Neural cell (in vitro differentiated cells): ENCODE measurements at regions not wholly inside any gene's neighbourhood (a gene's known extent, or its start where the extent isn't known, plus 50 kb on each side); places are given as distances from the start of the nearest gene placed in this dataset.

Source experiments
- H2AFZ ChIP-seq: fragments of 200-600, 300-800 bp; sonication (generic), shearing (Covaris generic); 2 replicates; pipeline ENCODE4 v1.6.0; 2014; ENCODE audit warnings: low read depth, mild to moderate bottlenecking, antibody characterized with exemption, low read length, moderate library complexity
- H3F3A ChIP-seq: fragments of 200-600 bp; shearing (Covaris generic); 2 replicates; pipeline ENCODE4 v1.6.1; 2016; ENCODE audit warnings: mild to moderate bottlenecking, moderate library complexity, mixed read lengths, antibody characterized with exemption, low read length; ENCODE audit not compliant: insufficient read depth, poor library complexity, severe bottlenecking
- H3K27ac ChIP-seq: fragments of 200-600, 300-800 bp; sonication (generic), shearing (Covaris generic); 2 replicates; pipeline ENCODE4 v1.5.1; 2014; ENCODE audit warnings: mild to moderate bottlenecking, low read length, moderate library complexity
- H3K27me3 ChIP-seq: fragments of 300-800, 200-600 bp; sonication (generic), shearing (Covaris generic); 2 replicates; pipeline ENCODE4 v1.6.0; 2014; ENCODE audit warnings: mild to moderate bottlenecking, low read depth, low read length, moderate library complexity; ENCODE audit not compliant: insufficient read depth
- H3K36me3 ChIP-seq: fragments of 300-800, 200-600 bp; sonication (generic), shearing (Covaris generic); 2 replicates; pipeline ENCODE4 v1.5.1; 2014; ENCODE audit warnings: mild to moderate bottlenecking, antibody characterized with exemption, low read length, moderate library complexity; ENCODE audit not compliant: insufficient read depth
- H3K4me2 ChIP-seq: fragments of 300-800, 200-600 bp; sonication (generic), shearing (Covaris generic); 2 replicates; pipeline ENCODE4 v1.6.0; 2014; ENCODE audit warnings: mild to moderate bottlenecking, low read length
- H3K4me3 ChIP-seq: fragments of 300-800, 200-600 bp; sonication (generic), shearing (Covaris generic); 2 replicates; pipeline ENCODE4 v1.5.1; 2014; ENCODE audit warnings: mild to moderate bottlenecking, low read length, moderate library complexity
- H3K79me2 ChIP-seq: fragments of 200-600 bp; shearing (Covaris generic); replicated peaks from 2 replicates; pipeline ENCODE4 v1.6.0; 2014; ENCODE audit warnings: mild to moderate bottlenecking, low read length, moderate library complexity; ENCODE audit not compliant: insufficient read depth
- H3K9ac ChIP-seq: fragments of 300-800, 200-600 bp; sonication (generic), shearing (Covaris generic); 2 replicates; pipeline ENCODE4 v1.6.1; 2016; ENCODE audit warnings: mild to moderate bottlenecking, low read length, mixed read lengths
- H3K9me2 ChIP-seq: fragments of 200-600 bp; shearing (Covaris generic); 2 replicates; pipeline ENCODE4 v1.6.1; 2016; ENCODE audit warnings: mild to moderate bottlenecking, low read length, mixed read lengths; ENCODE audit not compliant: insufficient read depth
- H3K9me3 ChIP-seq: fragments of 200-600, 300-800 bp; sonication (generic), shearing (Covaris generic); 2 replicates; pipeline ENCODE4 v1.6.1; 2016; ENCODE audit warnings: mild to moderate bottlenecking, mixed run types, low read length, moderate library complexity, mixed read lengths
- H4K20me1 ChIP-seq: fragments of 200-600 bp; shearing (Covaris generic); 2 replicates; pipeline ENCODE4 v1.6.1; 2016; ENCODE audit warnings: mild to moderate bottlenecking, mixed run types; ENCODE audit not compliant: insufficient read depth
- EP300 ChIP-seq: fragments of 450-650 bp; conservative IDR thresholded peaks from 2 replicates; pipeline ENCODE4 v1.6.1; 2014; ENCODE audit warnings: antibody characterized with exemption, mild to moderate bottlenecking, moderate library complexity; ENCODE audit not compliant: poor library complexity, severe bottlenecking
- EZH2 ChIP-seq: fragments of 200-600, 300-800 bp; shearing (Covaris generic), sonication (generic); IDR thresholded peaks from 2 replicates; pipeline ENCODE4 v1.6.1; 2014; ENCODE audit warnings: antibody characterized with exemption, low read length, borderline replicate concordance, mild to moderate bottlenecking; ENCODE audit not compliant: insufficient read depth, poor library complexity, severe bottlenecking
- MXI1 ChIP-seq: fragments of 450-650 bp; conservative IDR thresholded peaks from 2 replicates; pipeline ENCODE4 v1.6.1; 2014; ENCODE audit warnings: antibody characterized with exemption, mild to moderate bottlenecking; ENCODE audit not compliant: poor library complexity, severe bottlenecking
- POLR2AphosphoS5 ChIP-seq: IDR thresholded peaks from 2 replicates; pipeline ENCODE4 v1.6.1; 2012
- RAD21 ChIP-seq: fragments of 450-650 bp; conservative IDR thresholded peaks from 2 replicates; pipeline ENCODE4 v1.6.1; 2014; ENCODE audit warnings: antibody characterized with exemption, mild to moderate bottlenecking, moderate library complexity
- REST ChIP-seq: IDR thresholded peaks from 2 replicates; pipeline ENCODE4 v1.6.1; 2012; ENCODE audit warnings: borderline replicate concordance
- SMC3 ChIP-seq: fragments of 450-650 bp; conservative IDR thresholded peaks from 2 replicates; pipeline ENCODE4 v1.6.1; 2014; ENCODE audit warnings: antibody characterized with exemption, mild to moderate bottlenecking, moderate library complexity; ENCODE audit not compliant: poor library complexity
- TAF1 ChIP-seq: IDR thresholded peaks from 2 replicates; pipeline ENCODE4 v1.6.1; 2012; ENCODE audit warnings: low read depth
- TF ChIP-seq, protein P1 (sequence below): fragments of 450-650 bp; IDR thresholded peaks from 2 replicates; pipeline ENCODE4 v1.5.1; 2014; ENCODE audit warnings: antibody characterized with exemption, mild to moderate bottlenecking, moderate library complexity; ENCODE audit not compliant: poor library complexity, severe bottlenecking

GRCh38 chr5:61706751-61707150 is 374.7 kb downstream of the ZSWIM6 start:
- Histone ChIP-seq H3K9me3 (no peaks in the 10 kb centered on the region), H3K27ac (no peak overlapping the region), H3K9me2 (no peaks in the 10 kb centered on the region), H3K9ac (no peak overlapping the region), H3K4me2 (no peak overlapping the region), H3K4me3 (no peak overlapping the region), H3K36me3 (no peaks in the 10 kb centered on the region), H4K20me1 (no peaks in the 10 kb centered on the region), H3F3A (no peaks in the 10 kb centered on the region), H3K27me3 (no peaks in the 10 kb centered on the region), H3K79me2 (no peaks in the 10 kb centered on the region), H2AFZ (no peak overlapping the region)
- TF ChIP-seq EZH2 = no peak
- no peak for TF ChIP-seq POLR2AphosphoS5
- no peak for TF ChIP-seq TAF1
- TF ChIP-seq, protein P1, sequence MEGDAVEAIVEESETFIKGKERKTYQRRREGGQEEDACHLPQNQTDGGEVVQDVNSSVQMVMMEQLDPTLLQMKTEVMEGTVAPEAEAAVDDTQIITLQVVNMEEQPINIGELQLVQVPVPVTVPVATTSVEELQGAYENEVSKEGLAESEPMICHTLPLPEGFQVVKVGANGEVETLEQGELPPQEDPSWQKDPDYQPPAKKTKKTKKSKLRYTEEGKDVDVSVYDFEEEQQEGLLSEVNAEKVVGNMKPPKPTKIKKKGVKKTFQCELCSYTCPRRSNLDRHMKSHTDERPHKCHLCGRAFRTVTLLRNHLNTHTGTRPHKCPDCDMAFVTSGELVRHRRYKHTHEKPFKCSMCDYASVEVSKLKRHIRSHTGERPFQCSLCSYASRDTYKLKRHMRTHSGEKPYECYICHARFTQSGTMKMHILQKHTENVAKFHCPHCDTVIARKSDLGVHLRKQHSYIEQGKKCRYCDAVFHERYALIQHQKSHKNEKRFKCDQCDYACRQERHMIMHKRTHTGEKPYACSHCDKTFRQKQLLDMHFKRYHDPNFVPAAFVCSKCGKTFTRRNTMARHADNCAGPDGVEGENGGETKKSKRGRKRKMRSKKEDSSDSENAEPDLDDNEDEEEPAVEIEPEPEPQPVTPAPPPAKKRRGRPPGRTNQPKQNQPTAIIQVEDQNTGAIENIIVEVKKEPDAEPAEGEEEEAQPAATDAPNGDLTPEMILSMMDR = no peak
- no peak for TF ChIP-seq EP300
- no peak for TF ChIP-seq SMC3
- no peak for TF ChIP-seq REST

GRCh38 chr5:61719124-61719523 is 387.1 kb downstream of the ZSWIM6 start:
- H2AFZ ChIP-seq = no peak overlapping the region
- no peak overlapping the region for H3K27ac ChIP-seq
- no peaks in the 10 kb centered on the region for H3K36me3 ChIP-seq
- no peak for TF ChIP-seq EZH2
- no peak for TF ChIP-seq MXI1
- no peak for TF ChIP-seq SMC3
- TF ChIP-seq POLR2AphosphoS5 = no peak
- TF ChIP-seq EP300 = no peak
- TF ChIP-seq REST = no peak
- TF ChIP-seq, protein P1 = no peak
- no peak for TF ChIP-seq TAF1
- TF ChIP-seq RAD21 = no peak
- no peaks in the 10 kb centered on the region for H4K20me1 ChIP-seq
- H3F3A ChIP-seq = no peaks in the 10 kb centered on the region
- H3K79me2 ChIP-seq = no peaks in the 10 kb centered on the region
- H3K4me3 ChIP-seq = no peak overlapping the region
- no peak overlapping the region for H3K9ac ChIP-seq
- H3K9me3 ChIP-seq = peaks cover 9% of the 10 kb centered on the region
- no peaks in the 10 kb centered on the region for H3K27me3 ChIP-seq
- no peaks in the 10 kb centered on the region for H3K9me2 ChIP-seq
- no peak overlapping the region for H3K4me2 ChIP-seq
